HG03045 (cell line): ENCODE measurements at regions not wholly inside any gene's neighbourhood (a gene's known extent, or its start where the extent isn't known, plus 50 kb on each side); places are given as distances from the start of the nearest gene placed in this dataset.
"Not testable (repeated sequence)": the region's sequence is repeated elsewhere in the genome, so short reads cannot be mapped to it uniquely, and the experiment has no call there.

ENCODE experiments used
- ATAC-seq: cut with Tn5 transposase; IDR thresholded peaks from one replicate; pipeline ENCODE4 v1.9.1; 2021; ENCODE audit warnings: mild to moderate bottlenecking, moderate library complexity; ENCODE audit not compliant: unreplicated experiment

GRCh38 chr17:51434434-51435170 is 174.3 kb downstream of the UTP18 start:
- ATAC-seq, result no peak

GRCh38 chr17:51435171-51435552 is 174.8 kb downstream of the UTP18 start:
- ATAC-seq, result no peak

GRCh38 chr17:51435641-51436091 is 175.3 kb downstream of the UTP18 start:
- ATAC-seq, result peak; percentile 47

GRCh38 chr17:51439395-51440229 is 179.3 kb downstream of the UTP18 start:
- no peak for ATAC-seq

- no peak for ATAC-seq
Observed at GRCh38 chr17:51441431-51441830, 181.1 kb downstream of the UTP18 start.

- ATAC-seq, result no peak
Observed at GRCh38 chr17:51442088-51442865, 181.9 kb downstream of the UTP18 start.

- ATAC-seq, result no peak
Observed at GRCh38 chr17:51443646-51444045, 183.3 kb downstream of the UTP18 start.

- no peak for ATAC-seq
Observed at GRCh38 chr17:51445946-51446345, 185.6 kb downstream of the UTP18 start.

GRCh38 chr17:51454456-51454978 is 194.2 kb downstream of the UTP18 start:
- no peak for ATAC-seq

- ATAC-seq, result no peak
Observed at GRCh38 chr17:51455211-51455610, 194.9 kb downstream of the UTP18 start.

GRCh38 chr17:51455931-51456330 is 195.6 kb downstream of the UTP18 start:
- ATAC-seq, result no peak

GRCh38 chr17:51456942-51457341 is 196.6 kb downstream of the UTP18 start:
- no peak for ATAC-seq

GRCh38 chr17:51461578-51462004 is 201.2 kb downstream of the UTP18 start:
- ATAC-seq, result peak; percentile 64

GRCh38 chr17:51463353-51463752 is 203.0 kb downstream of the UTP18 start:
- no peak for ATAC-seq

- no peak for ATAC-seq
Observed at GRCh38 chr17:51467336-51467735, 207.0 kb downstream of the UTP18 start.

- no peak for ATAC-seq
Observed at GRCh38 chr17:51472670-51473205, 212.4 kb downstream of the UTP18 start.

GRCh38 chr17:51474764-51475163 is 214.4 kb downstream of the UTP18 start:
- ATAC-seq, result no peak

GRCh38 chr17:51475730-51476129 is 215.4 kb downstream of the UTP18 start:
- no peak for ATAC-seq

- no peak for ATAC-seq
Observed at GRCh38 chr17:51479303-51479702, 219.0 kb downstream of the UTP18 start.

GRCh38 chr17:51481370-51481769 is 221.0 kb downstream of the UTP18 start:
- ATAC-seq, result no peak

GRCh38 chr17:51482248-51482647 is 221.9 kb downstream of the UTP18 start:
- ATAC-seq, result not testable (repeated sequence)
